ENCODE measurements at regions not wholly inside any gene's neighbourhood (a gene's known extent, or its start where the extent isn't known, plus 50 kb on each side); places are given as distances from the start of the nearest gene placed in this dataset.

GRCh38 chr9:1446671-1447070, 396.5 kb downstream of the DMRT2 start:
- Mint-ChIP-seq H3K9me3 (no peaks in the 10 kb centered on the region), H3K36me3 (ENCODE audit: low read depth) (no peaks in the 10 kb centered on the region), H3K27me3 (ENCODE audit: insufficient read depth) (peaks cover 3% of the 10 kb centered on the region), H3K4me3 (no peak overlapping the region), H3K27ac (no peak overlapping the region), H3K4me1 (no peaks in the 10 kb centered on the region)
- Histone ChIP-seq H3K4me1 (ENCODE audit: control insufficient read depth, insufficient read depth, low read length) (no peaks in the 10 kb centered on the region), H3K4me3 (ENCODE audit: low read length) (no peak overlapping the region), H3K36me3 (ENCODE audit: control insufficient read depth, insufficient read depth, low read length) (no peaks in the 10 kb centered on the region), H3K9ac (ENCODE audit: extremely low read depth, low read length, poor library complexity, severe bottlenecking) (no peak overlapping the region), H3K27me3 (ENCODE audit: control insufficient read depth, insufficient read depth, low read length, poor library complexity, severe bottlenecking) (no peaks in the 10 kb centered on the region), H3K27ac (ENCODE audit: low read depth, low read length) (no peak overlapping the region), H3K9me3 (ENCODE audit: control insufficient read depth, low read length) (no peaks in the 10 kb centered on the region)
- TF ChIP-seq CTCF (conservative IDR thresholded peaks at IDR 0.05), result no peak
- no peak for DNase-seq
- WGBS, 2 experiments (ENCODE audit: insufficient coverage in 1 of 2, insufficient read length in 1 of 2), result 81 to 83% methylated on average over 1 to 2 of the region's 2 CpGs

- Histone ChIP-seq H3K9me3 (ENCODE audit: control insufficient read depth, low read length) (no peaks in the 10 kb centered on the region), H3K27me3 (ENCODE audit: control insufficient read depth, insufficient read depth, low read length, poor library complexity, severe bottlenecking) (no peaks in the 10 kb centered on the region), H3K9ac (ENCODE audit: extremely low read depth, low read length, poor library complexity, severe bottlenecking) (no peak overlapping the region), H3K4me3 (ENCODE audit: low read length) (no peak overlapping the region), H3K36me3 (ENCODE audit: control insufficient read depth, insufficient read depth, low read length) (no peaks in the 10 kb centered on the region), H3K4me1 (ENCODE audit: control insufficient read depth, insufficient read depth, low read length) (no peaks in the 10 kb centered on the region), H3K27ac (ENCODE audit: low read depth, low read length) (no peak overlapping the region)
- H3K9me3 Mint-ChIP-seq, result no peaks in the 10 kb centered on the region
- peak; percentile 64 for TF ChIP-seq CTCF (conservative IDR thresholded peaks at IDR 0.05)
- H3K36me3 Mint-ChIP-seq (ENCODE audit: low read depth), result no peaks in the 10 kb centered on the region
- peaks cover 15% of the 10 kb centered on the region for H3K27me3 Mint-ChIP-seq (ENCODE audit: insufficient read depth)
- no peaks in the 10 kb centered on the region for H3K4me1 Mint-ChIP-seq
- WGBS, 2 experiments (ENCODE audit: insufficient coverage in 1 of 2, insufficient read length in 1 of 2), result 75% methylated on average over 3 of the region's 4 CpGs; no CpG with 5 or more reads in 1 of the 2 experiments
- H3K4me3 Mint-ChIP-seq, result no peak overlapping the region
- H3K27ac Mint-ChIP-seq, result no peak overlapping the region
- no peak for DNase-seq
Observed at GRCh38 chr9:1453636-1454035, 403.5 kb downstream of the DMRT2 start.

- Histone ChIP-seq H3K27me3 (ENCODE audit: control insufficient read depth, insufficient read depth, low read length, poor library complexity, severe bottlenecking) (no peaks in the 10 kb centered on the region), H3K9me3 (ENCODE audit: control insufficient read depth, low read length) (no peaks in the 10 kb centered on the region), H3K9ac (ENCODE audit: extremely low read depth, low read length, poor library complexity, severe bottlenecking) (no peak overlapping the region), H3K4me1 (ENCODE audit: control insufficient read depth, insufficient read depth, low read length) (no peaks in the 10 kb centered on the region), H3K36me3 (ENCODE audit: control insufficient read depth, insufficient read depth, low read length) (no peaks in the 10 kb centered on the region), H3K27ac (ENCODE audit: low read depth, low read length) (no peak overlapping the region), H3K4me3 (ENCODE audit: low read length) (no peak overlapping the region)
- TF ChIP-seq CTCF (conservative IDR thresholded peaks at IDR 0.05), result no peak
- no peak overlapping the region for H3K27ac Mint-ChIP-seq
- H3K36me3 Mint-ChIP-seq (ENCODE audit: low read depth), result no peaks in the 10 kb centered on the region
- 78% methylated on average over 1 of the region's 1 CpG; no CpG with 5 or more reads in 1 of the 2 experiments for WGBS, 2 experiments (ENCODE audit: insufficient coverage in 1 of 2, insufficient read length in 1 of 2)
- H3K27me3 Mint-ChIP-seq (ENCODE audit: insufficient read depth), result peaks cover 15% of the 10 kb centered on the region
- no peaks in the 10 kb centered on the region for H3K9me3 Mint-ChIP-seq
- H3K4me3 Mint-ChIP-seq, result no peak overlapping the region
- no peaks in the 10 kb centered on the region for H3K4me1 Mint-ChIP-seq
- DNase-seq, result no peak
Observed at GRCh38 chr9:1454211-1454610, 404.1 kb downstream of the DMRT2 start.

Measured in endodermal cell (in vitro differentiated cells).